ENCODE measurements at regions not wholly inside any gene's neighbourhood (a gene's known extent, or its start where the extent isn't known, plus 50 kb on each side); places are given as distances from the start of the nearest gene placed in this dataset.

GRCh38 chr7:94109556-94109955 is 105.4 kb upstream of the BET1 start:
- DNase-seq, result no peak

GRCh38 chr7:94111009-94111408 is 106.9 kb upstream of the BET1 start:
- DNase-seq, result no peak

DNA sequence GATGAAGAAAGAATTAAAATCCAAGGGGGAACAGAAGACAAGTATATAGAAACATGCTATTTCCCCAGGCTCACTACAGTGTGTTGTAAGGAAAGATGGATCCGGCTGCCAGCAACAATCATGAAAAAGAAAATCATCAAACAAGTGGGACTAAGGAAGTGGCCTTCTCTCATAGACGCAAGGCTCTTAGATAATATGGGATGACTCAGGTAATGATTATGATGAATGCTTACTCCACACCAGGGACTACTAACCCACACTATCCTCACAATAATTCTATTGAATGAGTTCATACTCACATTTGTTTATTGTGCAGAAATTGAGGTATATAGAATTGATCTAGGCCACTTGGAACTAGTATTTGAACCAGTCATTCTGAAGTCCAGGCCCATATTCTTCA is 111.2 kb upstream of the BET1 start:
- no peak for DNase-seq

GRCh38 chr7:94123136-94123535 is 119.0 kb upstream of the BET1 start:
- no peak for DNase-seq

GRCh38 chr7:94127026-94127425 is 122.9 kb upstream of the BET1 start:
- peak; percentile 45 for DNase-seq

- no peak for DNase-seq
Measured at GRCh38 chr7:94128072-94128471, 123.9 kb upstream of the BET1 start.

GRCh38 chr7:94129443-94130140 is 125.4 kb upstream of the BET1 start:
- DNase-seq, result peak; percentile 89

- no peak for DNase-seq
Measured at GRCh38 chr7:94130716-94131115, 126.6 kb upstream of the BET1 start.

DNA sequence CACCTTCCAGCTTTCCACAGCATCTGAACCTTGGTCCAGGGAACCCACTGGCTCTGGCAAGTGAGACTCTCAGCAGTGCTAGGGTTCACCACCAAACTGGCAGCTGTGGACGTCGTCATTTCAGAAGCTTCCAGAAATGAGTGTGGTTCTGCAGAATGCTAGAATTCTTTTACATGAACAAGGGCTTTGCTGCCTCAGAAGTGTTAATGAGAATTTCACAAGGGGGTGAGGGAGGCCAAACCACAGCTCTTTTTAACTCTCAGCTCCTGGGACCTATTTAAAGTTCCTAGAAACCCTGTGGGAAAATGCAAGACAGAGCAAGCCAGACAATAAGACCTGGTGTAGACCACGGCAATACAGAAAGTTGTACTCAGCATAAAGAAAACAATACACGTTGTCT is 129.3 kb upstream of the BET1 start:
- DNase-seq, result peak; percentile 48

DNA sequence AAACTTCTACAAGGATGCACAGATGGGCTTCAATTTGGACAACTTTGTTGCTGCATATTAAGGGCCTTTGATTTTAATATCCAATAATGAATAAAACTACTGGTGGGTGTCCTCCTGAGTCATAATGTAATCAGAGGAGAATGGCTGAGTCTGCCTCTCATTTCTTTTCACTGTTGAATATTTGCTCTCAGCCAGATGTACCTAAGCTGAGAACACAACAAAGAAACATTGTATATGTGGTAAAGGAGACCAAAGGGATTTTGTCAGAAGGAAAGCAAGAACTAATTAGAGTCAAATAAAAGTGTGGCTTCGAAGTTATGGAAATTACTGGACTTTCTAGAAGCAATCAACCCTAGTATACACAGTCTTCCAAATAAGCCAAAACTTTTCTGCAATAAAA is 131.0 kb upstream of the BET1 start:
- DNase-seq, result no peak

- no peak for DNase-seq
Measured at GRCh38 chr7:94142281-94142680, 138.1 kb upstream of the BET1 start.

- peak; percentile 63 for DNase-seq
Measured at GRCh38 chr7:94145602-94146001, 141.4 kb upstream of the BET1 start.

- DNase-seq, result no peak
Measured at GRCh38 chr7:94146408-94146807, 142.3 kb upstream of the BET1 start.

DNA sequence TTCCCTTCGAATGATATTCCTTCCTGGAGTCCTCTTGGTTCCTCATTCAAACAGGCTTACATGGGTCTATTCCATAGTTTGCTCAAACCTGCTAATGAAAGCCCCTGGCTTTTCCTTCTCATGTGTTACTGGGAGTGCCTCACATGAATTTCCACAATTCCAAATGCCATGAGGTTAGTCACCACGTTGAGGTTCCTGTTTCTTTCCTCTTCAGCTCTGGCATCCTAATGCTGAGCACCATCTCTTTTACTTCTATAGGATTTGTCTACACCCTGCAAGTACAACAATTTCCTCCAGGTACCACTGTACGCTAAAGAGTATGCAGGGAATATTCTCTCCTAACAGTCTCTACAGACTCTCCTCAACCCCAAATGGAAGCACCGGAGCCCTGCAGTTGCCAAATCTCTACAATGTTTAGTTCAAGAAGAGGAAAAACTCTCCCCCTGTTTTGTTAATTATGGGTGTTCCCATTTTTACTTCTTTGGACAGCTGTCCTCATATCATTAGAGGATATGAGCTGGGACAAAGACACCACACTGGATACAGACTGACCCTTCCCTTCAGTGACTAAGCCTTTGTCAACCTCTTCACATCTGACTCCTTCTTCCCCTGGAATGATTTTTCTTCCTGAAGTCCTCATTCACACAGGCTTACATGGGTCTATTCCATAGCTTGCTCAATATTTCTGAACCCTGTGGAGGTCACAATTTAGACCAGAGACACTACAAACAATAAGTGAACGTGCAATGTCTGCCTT is 145.8 kb upstream of the BET1 start:
- DNase-seq, result no peak

DNA sequence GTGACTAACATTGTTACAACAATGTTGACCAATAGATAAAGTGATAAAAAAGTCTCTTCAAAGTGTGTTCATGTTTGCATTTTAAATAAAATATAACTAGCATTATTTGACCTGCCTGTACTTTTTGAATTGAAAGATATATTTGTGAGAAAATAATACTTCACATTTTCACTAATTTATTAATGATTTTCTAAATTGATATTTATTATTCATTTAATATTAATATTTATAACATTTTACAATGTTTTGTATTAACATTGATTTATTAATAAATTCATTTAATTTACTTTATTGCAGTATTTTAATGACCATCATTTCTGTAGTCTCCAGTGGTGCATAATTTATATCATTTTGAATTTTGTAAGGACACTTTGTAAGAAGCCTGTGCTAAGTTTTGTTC is 150.0 kb upstream of the BET1 start:
- DNase-seq, result no peak

DNA sequence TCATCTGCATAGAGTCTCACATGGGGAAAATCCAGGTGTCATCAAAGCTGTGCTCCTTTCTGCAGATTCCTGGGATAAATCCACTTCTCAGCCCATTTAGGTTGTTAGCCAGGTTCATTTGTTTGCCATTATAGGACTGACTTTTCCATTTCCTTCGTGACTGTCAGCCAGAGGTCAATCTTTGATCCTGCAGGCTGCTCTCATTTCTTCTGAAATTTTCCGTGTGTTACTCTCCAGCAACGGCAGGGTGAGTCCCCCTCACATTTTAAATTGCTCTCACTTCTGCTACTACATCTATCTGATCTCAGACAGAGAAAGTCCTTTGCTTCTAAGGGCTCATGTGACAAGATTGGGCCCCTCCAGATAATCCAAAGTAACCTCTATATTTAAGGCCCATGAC is 150.7 kb upstream of the BET1 start:
- DNase-seq, result no peak

DNA sequence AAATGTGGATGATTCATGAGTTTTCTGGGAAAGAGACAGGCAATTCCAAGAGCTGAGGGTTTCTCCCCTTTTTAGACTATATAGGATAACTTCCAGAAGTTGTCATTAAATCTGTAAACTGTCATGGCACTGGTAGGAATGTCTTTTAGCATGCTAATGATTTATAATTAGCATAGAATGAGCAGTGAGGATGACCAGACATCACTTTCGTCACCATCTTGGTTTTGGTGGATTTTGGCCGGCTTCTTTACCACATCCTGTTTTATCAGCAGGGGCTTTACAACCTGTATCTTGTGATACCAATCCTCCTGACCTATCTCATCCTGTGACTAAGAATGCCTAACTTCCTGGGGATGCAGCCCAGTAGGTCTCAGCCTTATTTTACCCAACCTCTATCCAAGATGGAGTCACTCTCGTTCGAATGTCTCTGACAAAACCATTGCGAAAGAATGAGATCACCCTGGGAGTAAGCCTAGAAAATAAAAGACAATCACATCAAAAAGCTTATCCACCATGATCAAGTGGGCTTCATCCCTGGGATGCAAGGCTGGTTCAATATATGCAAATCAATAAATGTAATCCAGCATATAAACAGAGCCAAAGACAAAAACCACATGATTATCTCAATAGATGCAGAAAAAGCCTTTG is 153.6 kb upstream of the BET1 start:
- peak; percentile 11 for DNase-seq

GRCh38 chr7:94160719-94161435 is 156.7 kb upstream of the BET1 start:
- DNase-seq, result no peak

GRCh38 chr7:94161476-94161875 is 157.3 kb upstream of the BET1 start:
- DNase-seq, result no peak

- DNase-seq, result no peak
Measured at GRCh38 chr7:94169682-94170081, 165.5 kb upstream of the BET1 start.

- no peak for DNase-seq
Measured at GRCh38 chr7:94170836-94171235, 166.7 kb upstream of the BET1 start.

DNA sequence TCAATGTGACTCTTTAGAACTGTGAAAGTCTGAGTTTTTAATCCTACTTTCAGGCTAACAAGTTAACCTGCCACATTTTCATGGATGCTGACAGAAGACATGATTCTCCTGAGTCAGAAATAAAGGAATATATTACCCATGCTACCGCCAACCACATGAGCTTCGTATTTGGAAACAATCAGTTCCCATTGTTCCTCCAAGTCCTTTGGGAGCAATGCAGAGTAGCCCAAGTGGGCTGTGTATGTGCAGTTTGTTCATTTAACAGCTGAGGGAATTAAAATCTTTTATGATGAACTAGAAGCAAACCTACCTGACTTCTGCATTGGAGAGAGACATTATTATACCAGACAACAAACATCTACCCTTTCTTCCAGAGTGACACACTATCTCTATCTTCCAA is 169.3 kb upstream of the BET1 start:
- DNase-seq, result no peak

- no peak for DNase-seq
Measured at GRCh38 chr7:94174375-94174774, 170.2 kb upstream of the BET1 start.

All from fibroblast of skin of scalp (primary cell).